GM18517 (cell line): ENCODE measurements at regions not wholly inside any gene's neighbourhood (a gene's known extent, or its start where the extent isn't known, plus 50 kb on each side); places are given as distances from the start of the nearest gene placed in this dataset.
"Not testable (repeated sequence)": the region's sequence is repeated elsewhere in the genome, so short reads cannot be mapped to it uniquely, and the experiment has no call there.

Experiments
- ATAC-seq: cut with Tn5 transposase; IDR thresholded peaks from one replicate; pipeline ENCODE4 v1.9.1; 2021; ENCODE audit warnings: mild to moderate bottlenecking, moderate library complexity; ENCODE audit not compliant: unreplicated experiment

DNA sequence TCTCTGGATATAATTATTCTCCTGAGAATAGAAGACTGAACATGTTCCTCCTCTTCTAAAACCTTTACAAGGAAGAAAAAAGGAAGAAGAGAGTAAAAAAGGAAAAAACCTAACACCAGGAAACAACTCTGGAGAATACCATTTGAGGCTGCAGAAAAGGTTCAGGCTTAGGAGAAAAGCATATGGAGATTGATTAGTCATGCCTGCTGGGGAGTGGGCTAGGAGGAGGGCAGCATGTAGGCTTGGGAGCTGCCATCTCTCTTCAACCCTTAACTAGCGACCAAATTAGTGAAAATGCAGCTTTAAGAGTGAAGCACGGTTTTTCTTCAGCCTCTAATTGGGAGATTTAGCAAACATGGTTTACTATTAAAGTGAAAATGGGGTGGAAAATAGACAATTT lies 273.0 kb upstream of the CRY1 start:
- ATAC-seq = no peak

DNA sequence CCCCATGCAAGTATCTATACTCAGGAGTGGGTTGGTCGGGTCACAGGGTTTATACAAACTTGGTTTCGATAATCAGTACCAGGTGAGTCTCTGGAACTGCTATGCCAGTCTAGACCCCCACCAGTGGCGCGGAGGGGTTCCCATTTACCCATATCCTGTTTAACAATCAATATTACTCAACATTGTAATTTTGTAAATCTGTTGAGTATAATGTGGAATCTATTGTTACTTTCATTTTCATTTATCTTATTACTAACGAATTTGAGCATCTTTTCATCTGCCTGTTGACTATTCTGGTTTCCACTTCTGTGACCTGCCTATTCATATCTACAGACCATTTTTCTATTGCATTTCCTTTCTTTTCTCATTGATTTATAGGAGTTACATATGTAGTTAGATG lies 275.2 kb upstream of the CRY1 start:
- no peak for ATAC-seq

DNA sequence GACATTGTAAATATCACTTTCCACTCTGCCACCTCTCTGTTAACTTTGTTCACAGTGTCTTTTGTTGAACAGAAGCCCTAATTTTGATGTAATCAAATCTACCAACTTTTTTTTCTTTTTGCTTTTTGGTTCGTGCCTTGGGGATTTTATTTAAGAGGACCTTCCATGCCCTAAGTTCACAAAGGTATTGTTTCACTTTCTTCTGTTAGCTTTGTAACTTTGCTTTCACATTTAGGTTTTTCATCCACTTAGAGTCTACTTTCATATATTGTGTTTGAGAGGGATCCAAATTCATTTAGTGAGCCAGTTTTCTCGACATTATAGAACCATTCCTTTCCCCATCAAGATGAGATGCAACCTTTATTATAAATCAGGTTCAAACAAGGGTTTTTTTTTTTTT lies 275.7 kb upstream of the CRY1 start:
- no peak for ATAC-seq

DNA sequence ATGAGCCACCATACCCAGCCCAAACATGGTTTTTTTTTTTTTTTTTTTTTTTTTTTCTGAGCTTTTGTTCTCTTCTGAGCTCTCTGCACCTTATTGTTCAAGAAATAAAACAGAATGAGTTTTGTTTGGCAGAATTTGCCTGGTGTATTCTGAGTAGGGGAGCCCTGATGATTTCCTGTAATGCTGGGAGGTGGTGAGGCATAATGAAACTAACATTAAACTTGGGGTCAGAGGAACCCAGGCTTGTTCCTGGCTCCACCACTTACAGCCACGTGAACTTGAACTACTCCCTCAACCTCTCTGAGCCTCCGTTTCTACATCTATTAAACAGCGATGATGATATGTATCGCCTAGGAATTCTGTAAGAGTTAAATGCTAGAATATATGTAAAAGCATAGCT lies 276.3 kb upstream of the CRY1 start:
- no peak for ATAC-seq

DNA sequence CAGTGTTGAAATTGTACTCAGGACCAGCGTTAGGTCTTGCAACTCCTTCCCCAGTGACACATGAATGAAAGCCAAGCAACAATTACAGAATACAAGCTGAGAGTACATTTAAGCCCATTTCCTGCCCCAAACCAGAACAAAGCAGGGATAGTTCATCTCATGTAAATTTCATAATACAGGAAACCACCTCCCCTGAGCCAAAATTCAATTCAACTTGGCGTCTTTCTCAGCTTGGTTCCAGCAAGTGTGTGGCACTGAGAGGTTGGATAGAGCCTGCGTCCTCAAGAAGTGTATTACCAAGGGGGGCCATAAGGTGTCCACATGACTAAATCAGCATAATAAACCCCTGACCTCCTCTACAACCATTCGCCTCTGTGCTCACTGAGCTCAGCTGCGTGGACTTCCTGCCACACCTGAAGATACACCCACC lies 278.9 kb upstream of the CRY1 start:
- ATAC-seq = no peak

DNA sequence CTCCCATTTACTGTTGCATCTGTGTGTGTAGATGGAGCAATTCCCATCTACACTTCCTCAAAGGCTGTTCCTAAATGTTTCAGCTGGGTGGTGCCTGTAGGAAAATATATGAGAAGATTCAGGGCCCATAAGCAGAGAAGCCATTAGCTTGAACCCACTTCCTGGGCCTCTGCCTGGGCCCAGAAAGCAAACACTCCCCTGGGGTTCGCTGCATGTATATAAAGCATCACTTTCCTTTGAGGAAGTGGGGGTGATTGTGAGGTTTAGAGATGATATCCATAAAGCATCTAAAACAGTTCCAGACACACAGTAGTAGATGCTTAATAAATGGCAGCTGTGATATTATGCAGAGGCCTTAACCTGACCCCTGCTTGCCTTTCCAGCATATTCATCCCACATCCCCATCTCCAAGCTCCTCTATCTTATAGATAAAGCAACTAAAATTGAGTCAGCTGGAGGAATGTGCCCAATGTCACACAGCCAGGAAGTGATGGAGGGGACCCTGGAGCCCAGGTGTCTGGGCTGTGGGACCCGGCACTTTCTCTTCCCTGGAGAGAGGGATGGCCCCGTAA lies 280.0 kb upstream of the CRY1 start:
- no peak for ATAC-seq

DNA sequence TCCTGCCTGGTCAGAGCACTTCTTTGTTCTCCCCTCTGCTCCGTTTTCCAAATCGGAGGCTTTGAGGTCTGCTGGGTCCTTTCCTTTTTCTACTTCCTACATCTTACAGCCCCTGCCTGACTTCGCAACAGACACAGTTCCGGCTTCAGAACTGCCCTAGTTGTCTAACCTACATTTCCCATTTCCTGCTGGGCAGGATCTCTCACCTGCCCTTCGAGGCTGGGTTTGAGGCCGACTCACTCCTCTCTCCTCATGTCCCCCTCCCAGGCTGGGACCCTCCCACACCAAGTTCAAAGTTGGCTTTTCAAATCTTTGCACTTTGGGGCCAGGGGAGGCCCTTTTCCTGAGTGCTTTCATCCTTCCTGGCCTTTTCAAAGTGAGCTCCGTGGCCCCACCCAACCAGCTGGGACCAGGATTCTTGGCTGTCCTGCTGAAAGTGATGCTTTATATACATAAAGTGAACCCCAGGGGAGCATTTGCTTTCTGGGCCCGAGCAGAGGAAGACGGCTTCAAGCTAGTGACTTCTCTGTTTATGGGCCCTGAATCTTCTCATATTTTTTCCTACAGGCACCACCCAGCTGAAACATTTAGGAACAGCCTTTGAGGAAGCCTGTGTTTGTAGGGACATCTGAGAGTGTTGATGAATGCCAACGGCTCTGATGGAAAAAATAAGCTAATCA lies 281.0 kb upstream of the CRY1 start:
- ATAC-seq = no peak

DNA sequence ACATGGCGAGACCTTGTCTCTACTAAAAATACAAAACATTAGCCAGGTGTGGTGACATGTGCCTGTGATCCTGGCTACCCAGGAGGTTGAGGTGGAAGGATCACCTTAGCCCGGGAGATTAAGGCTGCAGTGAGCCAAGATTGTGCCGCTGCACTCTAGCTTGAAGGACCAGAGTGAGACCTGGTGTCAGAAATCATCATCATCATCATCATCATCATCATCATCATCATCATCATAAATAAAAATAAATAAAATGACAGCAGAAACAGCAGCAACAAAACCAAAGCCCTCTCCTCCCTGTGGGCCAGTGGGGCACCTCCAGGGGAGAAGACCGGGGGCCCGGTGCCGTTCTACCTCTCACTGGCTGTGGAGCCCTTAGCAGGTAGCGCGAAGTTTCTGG lies 281.9 kb upstream of the CRY1 start:
- ATAC-seq = no peak

DNA sequence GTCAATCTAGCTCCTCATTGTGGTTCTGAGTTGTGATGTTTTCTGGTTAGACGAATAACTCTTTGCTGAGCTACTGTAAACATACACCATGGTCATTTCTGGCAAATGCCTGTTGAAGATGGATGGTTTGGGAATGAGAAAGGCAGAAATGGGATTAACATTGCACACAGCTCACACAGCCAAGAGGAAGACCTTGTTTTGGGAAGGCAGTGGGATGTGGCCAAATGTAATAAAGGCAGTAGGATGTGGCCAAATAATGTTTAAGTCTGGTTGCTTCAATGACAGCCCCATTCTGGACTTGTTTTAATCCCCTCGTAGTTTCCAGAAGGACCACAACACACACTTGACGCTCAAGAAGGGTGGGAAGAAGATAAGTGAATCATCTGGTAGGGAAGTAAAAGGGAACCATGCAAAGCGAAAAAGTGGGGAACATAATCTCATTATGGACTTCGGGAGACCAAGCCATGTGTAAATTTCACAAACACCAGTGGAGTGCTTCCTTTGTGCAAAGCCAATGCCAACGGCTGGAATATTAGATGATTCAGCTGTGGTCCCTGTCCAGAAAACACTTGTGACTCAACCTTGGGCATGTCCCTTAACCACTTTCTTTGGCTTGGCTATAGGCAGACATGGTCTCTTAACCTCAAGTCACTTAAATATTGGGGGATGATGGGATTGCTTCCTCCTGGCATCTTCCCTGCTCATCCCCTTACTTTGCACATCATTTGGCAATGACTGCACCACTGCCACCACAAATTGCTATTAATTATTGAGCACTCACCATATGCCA lies 284.4 kb upstream of the CRY1 start:
- no peak for ATAC-seq

DNA sequence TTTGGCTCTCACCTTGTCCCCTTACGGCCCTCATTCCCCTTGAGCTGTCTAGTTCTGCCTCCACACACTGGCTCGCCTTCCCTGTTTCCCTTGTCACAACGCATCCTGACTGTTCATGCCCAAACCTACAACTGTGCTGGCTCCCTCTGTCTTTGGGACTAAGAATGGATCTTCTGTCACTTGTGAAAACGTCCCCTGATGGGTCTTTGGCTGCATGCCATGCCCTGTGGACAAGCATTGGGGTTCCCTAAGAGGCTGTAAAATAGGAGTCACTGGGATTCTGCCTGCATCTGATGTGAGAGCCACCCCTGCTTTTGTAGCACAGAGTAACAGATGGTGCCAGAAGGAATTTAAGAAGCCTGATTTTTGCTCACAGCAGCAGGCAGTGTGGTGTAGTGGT lies 285.3 kb upstream of the CRY1 start:
- no peak for ATAC-seq

DNA sequence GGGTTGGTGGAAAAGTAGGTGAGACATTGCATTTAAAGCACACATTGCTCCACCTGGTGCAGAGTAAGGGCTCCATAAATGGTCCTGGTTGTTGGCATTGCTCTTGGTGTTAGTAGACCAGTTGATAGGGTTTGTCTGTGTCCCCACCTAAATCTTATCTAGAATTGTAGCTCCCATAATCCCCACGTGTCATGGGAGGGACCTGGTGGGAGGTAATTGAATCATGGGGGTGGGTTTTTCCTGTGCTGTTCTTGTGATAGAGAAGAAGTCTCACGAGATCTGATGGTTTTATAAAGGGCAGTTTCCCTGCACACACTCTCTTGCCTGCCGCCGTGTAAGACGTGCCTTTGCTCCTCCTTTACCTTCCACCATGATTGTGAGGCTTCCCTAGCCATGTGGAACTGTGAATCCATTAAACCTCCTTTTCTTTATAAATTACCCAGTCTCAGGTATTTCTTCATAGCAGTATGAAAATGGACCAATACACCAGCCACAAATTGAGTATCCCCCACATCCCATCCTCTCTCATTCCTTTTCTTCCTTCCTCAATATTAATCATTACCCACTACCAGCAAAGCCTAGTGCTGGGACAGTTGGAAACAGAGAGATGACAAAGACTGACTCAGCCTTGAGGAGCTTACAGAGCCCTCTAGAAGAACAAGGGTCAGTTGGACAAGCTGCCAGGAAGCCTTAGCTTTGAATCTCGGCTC lies 285.9 kb upstream of the CRY1 start:
- not testable (repeated sequence) for ATAC-seq

DNA sequence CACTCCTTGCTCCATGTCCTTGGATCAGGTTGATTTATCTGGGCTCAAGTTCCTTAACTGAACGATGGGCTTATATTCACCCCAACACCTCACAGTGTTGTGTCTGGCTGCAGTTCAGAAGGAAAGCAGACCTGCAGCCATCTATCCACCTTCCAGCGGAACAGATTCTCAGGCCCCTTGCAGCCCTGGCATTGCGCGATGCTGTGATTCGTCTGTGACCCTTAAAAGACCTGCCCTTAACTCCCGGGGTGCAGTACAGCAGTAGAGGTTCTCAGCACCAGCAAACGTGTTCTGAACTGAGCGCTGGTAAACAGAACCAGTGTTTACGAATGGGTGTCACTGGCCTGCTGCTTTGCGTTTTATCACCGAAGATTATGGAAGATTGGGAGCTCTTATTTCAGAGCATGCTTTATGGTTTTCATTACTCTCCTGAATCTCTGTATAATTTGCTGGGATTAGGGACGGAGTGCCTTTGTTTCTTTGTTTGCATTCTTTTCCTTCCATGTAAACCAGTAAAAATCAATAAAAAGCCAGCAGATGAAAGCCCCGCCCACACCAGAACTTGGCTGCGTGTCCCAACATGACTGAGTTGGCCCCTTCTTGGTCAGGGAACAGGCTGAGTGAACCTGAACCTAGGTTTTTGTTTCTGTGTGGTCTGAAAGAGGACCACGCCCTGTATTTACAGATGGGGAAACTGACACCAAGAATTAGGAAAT lies 286.7 kb upstream of the CRY1 start:
- ATAC-seq = no peak

DNA sequence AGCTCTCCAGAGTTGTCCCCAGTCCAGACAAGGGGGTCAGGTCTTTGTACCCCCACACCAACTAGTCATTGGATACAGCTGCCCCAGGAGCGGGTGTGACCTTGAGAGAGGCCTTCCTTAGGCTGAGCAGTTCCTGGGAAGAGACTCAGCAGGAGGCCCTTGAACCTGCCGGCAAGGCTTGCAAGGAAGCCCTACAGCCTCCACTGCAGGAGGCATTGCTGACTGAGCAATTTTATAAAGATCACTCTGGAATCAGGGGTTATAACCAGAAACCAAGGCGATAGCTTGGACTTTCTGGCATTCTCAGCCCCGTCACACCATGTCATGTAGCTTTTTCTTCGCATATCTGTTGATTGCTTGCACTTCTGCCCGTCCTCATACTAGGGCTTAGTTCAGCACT lies 291.3 kb upstream of the CRY1 start:
- no peak for ATAC-seq

DNA sequence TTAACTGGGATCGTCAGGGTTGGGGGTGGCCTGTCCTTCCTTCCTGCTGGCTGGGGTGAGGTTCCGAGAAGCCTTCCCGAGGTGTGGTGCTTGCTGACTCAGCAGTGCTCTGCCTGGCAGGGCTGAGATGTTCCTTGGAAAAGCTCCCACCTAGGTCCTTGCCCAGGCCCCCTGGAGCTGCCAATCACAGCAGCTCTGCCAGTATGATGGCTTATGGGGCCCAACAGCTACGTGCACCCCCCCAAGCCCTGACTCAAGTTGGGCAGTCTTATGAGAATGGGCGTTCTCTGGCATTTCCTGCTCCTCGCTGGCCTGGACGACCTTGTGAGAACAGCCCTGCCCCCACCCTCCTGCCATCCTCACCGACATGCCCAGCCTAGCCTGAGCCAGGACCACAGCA lies 292.2 kb upstream of the CRY1 start:
- ATAC-seq = no peak

DNA sequence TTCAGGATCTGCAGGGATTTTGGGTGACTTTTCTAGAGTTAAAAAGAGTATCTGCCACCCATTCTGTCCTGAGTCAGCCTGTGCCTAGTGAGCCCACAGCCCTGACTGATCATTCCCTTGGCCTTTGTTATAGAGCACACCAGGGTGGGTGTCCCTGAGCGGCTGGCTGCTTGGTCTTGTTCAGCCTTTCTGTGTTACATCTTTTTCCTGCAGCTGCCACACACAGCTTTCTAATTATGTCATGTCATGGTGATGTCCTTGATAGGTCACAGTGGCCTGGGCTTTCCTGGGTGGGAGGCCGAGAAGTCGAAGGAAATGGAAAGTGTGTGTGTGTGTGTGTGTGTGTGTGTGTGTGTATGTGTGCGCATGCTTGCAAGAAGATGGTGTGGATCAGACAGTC lies 293.2 kb upstream of the CRY1 start:
- ATAC-seq = no peak

DNA sequence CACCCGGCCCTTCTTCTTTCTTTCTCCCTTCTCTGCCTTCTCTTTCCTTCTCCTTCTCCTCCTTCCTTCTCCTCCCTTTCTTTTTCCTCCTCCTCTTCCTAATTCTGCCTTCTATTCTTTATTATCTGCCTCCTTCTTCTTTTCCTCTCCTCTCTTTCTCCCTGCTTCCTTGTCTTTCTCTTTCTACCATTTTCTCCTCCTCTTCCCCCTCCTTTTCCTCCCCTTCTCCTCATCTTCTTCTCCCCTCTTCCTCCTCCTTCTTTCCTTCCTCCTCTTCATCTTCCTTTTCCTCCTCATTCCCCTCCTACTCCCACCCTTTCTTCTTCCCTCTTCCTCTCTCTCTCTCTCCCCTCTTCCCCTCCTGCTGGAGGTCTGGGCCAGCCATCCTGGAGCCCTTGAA lies 294.9 kb upstream of the CRY1 start:
- ATAC-seq = no peak

DNA sequence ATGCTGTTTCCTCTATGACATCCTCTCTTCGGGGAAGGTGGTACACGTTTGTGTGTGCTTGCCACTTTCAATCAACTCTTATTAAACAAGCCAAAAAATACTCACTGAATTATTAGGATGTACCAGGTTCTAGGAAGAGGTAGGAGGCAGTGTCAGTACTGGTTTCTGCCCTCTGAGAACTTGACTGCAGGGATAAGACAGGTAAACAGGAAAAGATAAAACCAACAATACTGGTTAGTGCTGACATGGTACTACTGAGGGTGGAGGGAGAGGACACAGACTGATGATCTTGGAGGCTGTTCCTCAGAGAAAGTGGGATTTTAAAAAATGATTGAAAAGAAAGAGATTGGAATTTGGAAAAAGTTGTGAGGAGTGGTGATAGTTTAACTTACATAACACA lies 295.2 kb upstream of the PWP1 start:
- ATAC-seq = no peak

DNA sequence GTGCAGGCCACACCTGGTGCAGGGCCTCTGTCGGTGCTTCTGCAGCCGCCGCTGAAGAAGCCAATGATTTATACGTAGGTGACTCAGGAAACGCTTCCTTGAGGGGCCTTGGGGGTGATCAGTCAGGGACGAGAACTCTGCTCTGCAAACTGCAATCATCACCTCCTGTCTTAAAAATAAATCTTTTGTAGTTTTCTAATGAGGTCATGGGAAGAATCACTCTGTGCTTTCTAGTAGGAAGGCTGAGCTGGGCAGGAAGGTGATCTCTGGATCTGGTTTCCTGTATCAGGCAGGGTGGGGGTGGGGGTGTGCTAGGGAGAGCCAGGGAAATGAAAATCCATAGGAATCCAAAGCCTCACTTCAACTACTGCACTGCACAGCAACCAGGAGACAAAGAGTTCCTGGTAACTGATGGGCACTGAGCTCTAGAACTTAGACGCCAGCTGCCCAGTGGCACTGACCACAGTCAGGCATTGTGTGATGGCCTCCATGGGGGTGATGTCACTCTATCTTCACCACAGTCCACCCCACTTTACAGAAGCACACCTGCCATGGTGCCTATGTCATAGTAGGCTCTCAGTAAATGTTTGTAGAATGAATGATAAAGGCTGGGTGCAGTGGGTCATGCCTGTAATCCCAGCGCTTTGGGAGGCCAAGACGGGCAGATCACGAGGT lies 292.4 kb upstream of the PWP1 start:
- no peak for ATAC-seq

DNA sequence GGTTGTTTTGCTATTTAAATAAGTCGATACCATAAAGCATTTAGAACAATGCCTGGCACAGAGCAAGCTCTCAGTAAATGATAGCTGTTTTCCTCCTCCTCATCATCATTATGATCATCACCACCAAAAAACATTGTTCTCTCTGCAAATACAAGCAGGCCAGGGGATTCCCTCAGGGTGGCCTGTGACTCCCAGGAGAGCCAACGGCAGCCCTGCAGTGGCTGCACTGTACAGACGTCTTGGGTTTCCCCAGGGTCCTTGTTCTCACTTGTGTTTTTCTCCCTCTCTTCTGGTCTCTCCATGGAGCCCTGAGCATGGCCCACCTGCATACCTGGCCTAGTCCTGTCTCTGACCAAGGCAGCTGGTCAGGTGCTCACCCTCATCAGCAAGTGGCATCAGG lies 290.9 kb upstream of the PWP1 start:
- no peak for ATAC-seq

DNA sequence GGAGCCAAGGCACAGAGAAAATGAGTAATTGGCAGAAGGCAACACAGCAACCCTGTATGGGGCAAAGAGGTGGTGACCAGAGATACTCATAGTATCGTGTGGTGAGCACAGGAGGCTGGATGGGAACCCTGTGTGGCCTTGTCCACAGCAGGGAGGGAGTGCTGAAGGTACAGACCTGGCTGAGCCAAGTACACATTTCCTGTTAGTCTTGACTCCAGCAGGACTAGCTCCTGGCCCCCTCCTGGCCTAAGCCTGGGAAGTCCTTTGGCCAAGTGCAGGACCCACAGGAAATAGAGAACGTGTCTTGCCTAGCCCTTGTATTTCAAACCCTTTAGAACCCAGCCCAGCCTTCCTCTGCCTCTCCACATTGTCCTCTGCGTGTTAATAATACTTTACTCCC lies 289.8 kb upstream of the PWP1 start:
- no peak for ATAC-seq

DNA sequence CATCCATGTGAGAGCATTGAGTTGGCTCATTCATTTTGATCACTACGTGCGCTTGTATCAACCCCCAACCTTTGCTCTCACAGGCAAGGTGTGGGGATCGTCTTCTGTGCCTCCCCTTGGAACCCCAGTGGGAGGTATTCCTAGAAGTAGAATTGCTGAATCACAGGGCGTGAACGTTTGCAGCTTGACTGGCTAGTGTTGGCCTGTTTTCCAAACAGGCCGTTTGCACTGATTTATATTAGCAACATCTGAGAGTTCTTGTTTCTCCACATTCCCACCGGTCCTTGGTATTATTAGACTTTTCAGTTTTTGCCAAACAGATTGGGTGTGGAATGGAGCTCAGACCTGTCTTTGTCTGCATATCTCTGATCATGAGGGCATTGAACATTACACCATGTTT lies 288.6 kb upstream of the PWP1 start:
- no peak for ATAC-seq
